Endothelial cell of umbilical vein (primary cell): ENCODE measurements at regions not wholly inside any gene's neighbourhood (a gene's known extent, or its start where the extent isn't known, plus 50 kb on each side); places are given as distances from the start of the nearest gene placed in this dataset.

Source experiments
- BruUV-seq: library from RNA; stranded (reverse); fragments of 400-500 nt; replicated peaks from 2 replicates; lab custom pipeline; 2021; lab: Mats Ljungman, UMichigan
- CTCF ChIA-PET: fragments of 300-600, 350-600 bp; sonication (Branson Sonifier 250); formaldehyde crosslinking; loops from one replicate; lab custom pipeline; 2021; ENCODE audit warnings: antibody characterized with exemption, inconsistent platforms; lab: Charles Lee
- POLR2A ChIA-PET: fragments of 300-600, 350-600 bp; sonication (Branson Sonifier 250); formaldehyde crosslinking; loops from one replicate; lab custom pipeline; 2021; ENCODE audit warnings: antibody characterized with exemption, inconsistent platforms; lab: Charles Lee
- DNase-seq: peaks from one replicate; pipeline ENCODE4 v3.0.0-alpha.2; 2011; ENCODE audit warnings: low read depth, low spot score
- FAIRE-seq: peaks from 2 replicates; lab custom pipeline; 2011; peaks lifted over from hg19 to GRCh38; lab: Jason Lieb, UNC
- H2AFZ ChIP-seq: 2 replicates; pipeline ENCODE4 v1.6.0; 2012; ENCODE audit warnings: low read depth, low read length, control low read depth, inconsistent platforms
- H3K27ac ChIP-seq: 2 replicates; pipeline ENCODE4 v1.5.1; 2011; ENCODE audit warnings: low read depth, mild to moderate bottlenecking, control low read depth, low read length, moderate library complexity; ENCODE audit not compliant: insufficient read depth
- H3K27me3 ChIP-seq, 2 experiments: 2 replicates each; pipeline versions ENCODE4 v1.6.0 to v1.6.1; 2011; ENCODE audit warnings: low read length in 2 of 2, mixed read lengths in 1 of 2; ENCODE audit not compliant: control insufficient read depth in 2 of 2, insufficient read depth in 2 of 2
- H3K36me3 ChIP-seq, 2 experiments: 2 replicates in 1 of 2; 3 replicates in 1 of 2; pipeline ENCODE4 v1.5.1; 2011; ENCODE audit warnings: low read length in 2 of 2, mild to moderate bottlenecking in 1 of 2, moderate library complexity in 1 of 2; ENCODE audit not compliant: control insufficient read depth in 2 of 2, insufficient read depth in 2 of 2; ENCODE audit errors: extremely low read depth in 1 of 2
- H3K4me1 ChIP-seq: 3 replicates; pipeline ENCODE4 v1.5.1; 2011; ENCODE audit warnings: mild to moderate bottlenecking, low read length; ENCODE audit not compliant: control insufficient read depth, insufficient read depth; ENCODE audit errors: extremely low read depth
- H3K4me2 ChIP-seq: 2 replicates; pipeline ENCODE4 v1.6.1; 2011; ENCODE audit warnings: low read length, control low read depth, mixed read lengths; ENCODE audit not compliant: insufficient read depth
- H3K4me3 ChIP-seq, 3 experiments: fragments of 200-600 bp in 1 of 3; sonication (generic), shearing (Covaris generic) in 1 of 3; replicated peaks in 1 of 3; 2 replicates each; pipeline ENCODE4 v1.5.1; 2011 to 2016; ENCODE audit warnings: control low read depth in 3 of 3, low read length in 3 of 3, mild to moderate bottlenecking in 2 of 3, inconsistent platforms in 1 of 3, low read depth in 1 of 3, moderate library complexity in 1 of 3; ENCODE audit not compliant: insufficient read depth in 1 of 3
- H3K79me2 ChIP-seq: 2 replicates; pipeline ENCODE4 v1.6.0; 2012; ENCODE audit warnings: low read length, inconsistent platforms; ENCODE audit not compliant: control insufficient read depth, insufficient read depth
- H3K9ac ChIP-seq: replicated peaks from 2 replicates; pipeline ENCODE3; 2011; ENCODE audit warnings: low read length, control low read depth; ENCODE audit not compliant: insufficient read depth; ENCODE audit errors: extremely low read depth
- H3K9me1 ChIP-seq: replicated peaks from 3 replicates; pipeline ENCODE4 v1.6.0; 2011; ENCODE audit warnings: mild to moderate bottlenecking, low read length; ENCODE audit not compliant: control insufficient read depth, insufficient read depth; ENCODE audit errors: extremely low read depth
- H3K9me3 ChIP-seq: replicated peaks from 2 replicates; pipeline ENCODE4 v1.5.1; 2012; ENCODE audit warnings: low read length, inconsistent platforms; ENCODE audit not compliant: control insufficient read depth, insufficient read depth
- H4K20me1 ChIP-seq: replicated peaks from 2 replicates; pipeline ENCODE3; 2011; ENCODE audit warnings: mild to moderate bottlenecking, low read length; ENCODE audit not compliant: control insufficient read depth, insufficient read depth; ENCODE audit errors: extremely low read depth
- CTCF ChIP-seq, 2 donors: IDR thresholded peaks; 1 replicate in 1 of 2; 2 replicates in 1 of 2; pipeline ENCODE4 v1.5.1; 2011; ENCODE audit warnings: low read length in 2 of 2, mild to moderate bottlenecking in 2 of 2, moderate library complexity in 2 of 2, control low read depth in 1 of 2, inconsistent platforms in 1 of 2, low read depth in 1 of 2; ENCODE audit not compliant: insufficient read depth in 1 of 2; ENCODE audit errors: extremely low read depth in 1 of 2
- EZH2 ChIP-seq: IDR thresholded peaks from 2 replicates; pipeline ENCODE4 v1.6.1; 2012; ENCODE audit warnings: borderline replicate concordance, low read depth, mild to moderate bottlenecking, moderate library complexity, low read length, inconsistent platforms; ENCODE audit not compliant: severe bottlenecking
- FOS ChIP-seq: IDR thresholded peaks from 2 replicates; pipeline ENCODE4 v1.6.1; 2011; ENCODE audit warnings: mild to moderate bottlenecking, low read length, moderate library complexity, borderline replicate concordance; ENCODE audit not compliant: insufficient read depth
- GATA2 ChIP-seq: IDR thresholded peaks from 2 replicates; pipeline ENCODE4 v1.7.0; 2011; ENCODE audit warnings: low read depth, mild to moderate bottlenecking, moderate library complexity, mixed read lengths, low read length; ENCODE audit not compliant: insufficient read length, insufficient read depth
- JUN ChIP-seq: IDR thresholded peaks from 2 replicates; pipeline ENCODE4 v1.6.1; 2011; ENCODE audit warnings: borderline replicate concordance, low read depth; ENCODE audit not compliant: insufficient read length, insufficient read depth
- MAX ChIP-seq: IDR thresholded peaks from 2 replicates; pipeline ENCODE4 v1.6.1; 2011; ENCODE audit not compliant: insufficient read depth, insufficient read length
- MYC ChIP-seq: IDR thresholded peaks from one replicate; pipeline ENCODE4 v1.6.1; 2011; ENCODE audit warnings: mild to moderate bottlenecking, low read depth, low read length
- POLR2A ChIP-seq: IDR thresholded peaks from 2 replicates; pipeline ENCODE4 v1.6.1; 2012; ENCODE audit warnings: low read depth, mild to moderate bottlenecking, control low read depth, low read length
- POLR2AphosphoS5 ChIP-seq: IDR thresholded peaks from 2 replicates; pipeline ENCODE4 v1.6.1; 2012; ENCODE audit warnings: low read depth, mild to moderate bottlenecking, control low read depth, low read length, moderate library complexity; ENCODE audit not compliant: insufficient read depth
- dilution Hi-C: fragments of 300-500 bp; cut with MboI; formaldehyde crosslinking; loops from one replicate; pipeline ENCODE4 v1.15.0; 2019; ENCODE audit warnings: low sequenced_read_pairs; ENCODE audit not compliant: extremely low pct_ligation_motif_present
- intact Hi-C: fragments of 100-400 bp; cut with micrococcal nuclease; formaldehyde crosslinking; loops from one replicate; pipeline ENCODE4 v1.10.0; 2022

- BruUV-seq = no TSS peak
- Histone ChIP-seq H4K20me1 (no peaks in the 10 kb centered on the region), H3K9ac (no peak overlapping the region), H3K27ac (no peak overlapping the region), H3K27me3 (no peaks in the 10 kb centered on the region), H2AFZ (no peak overlapping the region), H3K79me2 (no peaks in the 10 kb centered on the region), H3K4me3 (no peak overlapping the region), H3K9me1 (no peaks in the 10 kb centered on the region), H3K4me2 (no peak overlapping the region), H3K36me3 (no peaks in the 10 kb centered on the region), H3K4me1 (no peaks in the 10 kb centered on the region), H3K9me3 (no peaks in the 10 kb centered on the region)
- no peak for FAIRE-seq
- intact Hi-C loops (no loop called here), dilution Hi-C loops (no loop called here)
- no peak for DNase-seq
- CTCF ChIA-PET = no interaction called here
- POLR2A ChIA-PET = no interaction called here
- TF ChIP-seq EZH2 = no peak
- TF ChIP-seq CTCF (IDR thresholded peaks at IDR 0.05; ENCODE audit: extremely low read depth in 1 of 2, insufficient read depth in 1 of 2, low read depth in 1 of 2, low read length in 2 of 2) = no peak
- no peak for TF ChIP-seq MYC
- no peak for TF ChIP-seq GATA2
- no peak for TF ChIP-seq MAX
- TF ChIP-seq FOS = no peak
- TF ChIP-seq JUN = no peak
- TF ChIP-seq POLR2A = no peak
- no peak for TF ChIP-seq POLR2AphosphoS5
Measured at GRCh38 chrX:8279323-8279722, 108.3 kb upstream of the VCX2 start.
